Pancreas (tissue), 10 donors: ENCODE measurements at regions not wholly inside any gene's neighbourhood (a gene's known extent, or its start where the extent isn't known, plus 50 kb on each side); places are given as distances from the start of the nearest gene placed in this dataset.

Experiments used
- ATAC-seq, 4 donors: fragments of 200-7000 bp; cut with Tn5 transposase; one replicate each; pipeline versions ENCODE4 v1.8.0 to v1.9.1; 2020; ENCODE audit warnings: mild to moderate bottlenecking in 4 of 4, moderate library complexity in 4 of 4
- DNase-seq, 6 donors: peaks; one replicate each; pipeline ENCODE4 v3.0.0-alpha.2; 2020
- FAIRE-seq: peaks from 2 replicates; lab custom pipeline; 2012; peaks lifted over from hg19 to GRCh38; lab: Jason Lieb, UNC
- H3K27ac ChIP-seq, 4 donors: fragments of 200-600 bp; sonication (generic); 1 replicate in 3 of 4; 2 replicates in 1 of 4; pipeline versions ENCODE4 v1.5.0 to v1.8.0; 2020
- H3K27me3 ChIP-seq, 4 donors: fragments of 200-600 bp; one replicate each; pipeline ENCODE4 v1.8.0; 2021
- H3K36me3 ChIP-seq, 3 donors: fragments of 200-600 bp; sonication (generic) in 1 of 3; one replicate each; pipeline versions ENCODE4 v1.5.0 to v1.8.0; 2020 to 2021
- H3K4me1 ChIP-seq, 3 donors: fragments of 200-600 bp; one replicate each; pipeline ENCODE4 v1.8.0; 2021
- H3K4me3 ChIP-seq, 4 donors: fragments of 200-600 bp; sonication (generic) in 2 of 4; one replicate each; pipeline versions ENCODE4 v1.5.0 to v1.8.0; 2020 to 2021
- H3K9me3 ChIP-seq, 4 donors: fragments of 200-600 bp; one replicate each; pipeline ENCODE4 v1.8.0; 2021
- CTCF ChIP-seq, 4 donors: fragments of 200-600 bp; sonication (generic) in 3 of 4; IDR thresholded peaks; one replicate each; pipeline versions ENCODE4 v1.5.0 to v1.8.0; 2021; ENCODE audit warnings: antibody characterized with exemption in 4 of 4
- whole genome bisulfite sequencing, 2 donors: extraction: QIAGEN DNeasy Blood & Tissue Kit; methylation state at CpG; one replicate each; pipeline ENCODE4 v1.1.7; 2013; 5-methylcytosine and 5-hydroxymethylcytosine counted together
- intact Hi-C, 3 donors: fragments of 100-400 bp; cut with DNase I; formaldehyde crosslinking; loops; one replicate each; pipeline versions ENCODE4 v1.11.1 to v1.14.2; 2022
- donor health status: healthy with polysubstance abuse.
- donor health status: DM: no; HTN: no; CAD: no; lungs with moderate emphysema.
- donor health status: DM: no; HTN: no; CAD: no.
- donor health status: control.
- donor health status: control.
- donor health status: Bipolar disorder and iron deficiency.
- donor health status: DM: yes; HTN: yes; CAD: no.
- donor health status: DM: no; HTN: no; CAD: no.
- donor health status: DM: no; HTN: no; CAD: no.
- donor health status: DM: yes; HTN: yes; CAD: no.

- FAIRE-seq (no peak), DNase-seq (no peak), ATAC-seq (no peak)
- Histone ChIP-seq H3K4me1 (no peaks in the 10 kb centered on the region), H3K36me3 (no peaks in the 10 kb centered on the region), H3K27me3 (no peaks in the 10 kb centered on the region), H3K9me3 (no peaks in the 10 kb centered on the region), H3K4me3 (no peak overlapping the region), H3K27ac (no peak overlapping the region)
- no peak for TF ChIP-seq CTCF (IDR thresholded peaks at IDR 0.05)
- intact Hi-C loops, result no loop called here
- WGBS, 2 donors, result 80% methylated on average over 10 of the region's 10 CpGs
Measured at GRCh38 chr6:163776906-163777686, 362.6 kb downstream of the QKI start.

GRCh38 chr6:163776196-163776905 lies 361.8 kb downstream of the QKI start:
- intact Hi-C loops, result no loop called here
- H3K27ac ChIP-seq, result no peak overlapping the region
- ATAC-seq (no peak), DNase-seq (no peak), FAIRE-seq (no peak)
- no peak for TF ChIP-seq CTCF (IDR thresholded peaks at IDR 0.05)
- H3K9me3 ChIP-seq, result no peaks in the 10 kb centered on the region
- WGBS, 2 donors, result 60 to 67% methylated on average over 5 of the region's 5 CpGs
- no peak overlapping the region for H3K4me3 ChIP-seq
- H3K36me3 ChIP-seq, result no peaks in the 10 kb centered on the region
- no peaks in the 10 kb centered on the region for H3K27me3 ChIP-seq
- H3K4me1 ChIP-seq, result no peaks in the 10 kb centered on the region

- FAIRE-seq, result no peak
Measured at GRCh38 chr6:163775313-163775712, 360.8 kb downstream of the QKI start.

GRCh38 chr6:163774485-163774884 lies 360.0 kb downstream of the QKI start:
- FAIRE-seq (no peak), ATAC-seq (no peak), DNase-seq (no peak)
- no peak for TF ChIP-seq CTCF (IDR thresholded peaks at IDR 0.05)
- Histone ChIP-seq H3K4me1 (no peaks in the 10 kb centered on the region), H3K27ac (no peak overlapping the region), H3K9me3 (no peaks in the 10 kb centered on the region), H3K36me3 (no peaks in the 10 kb centered on the region), H3K4me3 (no peak overlapping the region), H3K27me3 (no peaks in the 10 kb centered on the region)
- 77 to 81% methylated on average over 8 of the region's 8 CpGs for WGBS, 2 donors
- intact Hi-C loops, result no loop called here

More at GRCh38 chr6:163775313-163775712, 360.8 kb downstream of the QKI start:
- no peak overlapping the region for H3K27ac ChIP-seq
- H3K4me1 ChIP-seq, result no peaks in the 10 kb centered on the region
- H3K27me3 ChIP-seq, result no peaks in the 10 kb centered on the region
- WGBS, 2 donors, result 55 to 70% methylated on average over 3 of the region's 3 CpGs
- intact Hi-C loops, result no loop called here
- H3K36me3 ChIP-seq, result no peaks in the 10 kb centered on the region
- no peak for TF ChIP-seq CTCF (IDR thresholded peaks at IDR 0.05)
- no peak overlapping the region for H3K4me3 ChIP-seq
- ATAC-seq (no peak), DNase-seq (no peak)
- H3K9me3 ChIP-seq, result no peaks in the 10 kb centered on the region

- Histone ChIP-seq H3K4me3 (no peak overlapping the region), H3K27me3 (no peaks in the 10 kb centered on the region), H3K27ac (no peak overlapping the region), H3K9me3 (no peaks in the 10 kb centered on the region), H3K4me1 (no peaks in the 10 kb centered on the region), H3K36me3 (no peaks in the 10 kb centered on the region)
- FAIRE-seq (no peak), DNase-seq (no peak), ATAC-seq (no peak)
- intact Hi-C loops, result no loop called here
- 43 to 48% methylated on average over 4 of the region's 4 CpGs for WGBS, 2 donors
- TF ChIP-seq CTCF (IDR thresholded peaks at IDR 0.05), result no peak
Measured at GRCh38 chr6:163773646-163774045, 359.1 kb downstream of the QKI start.
